ENCODE measurements at regions not wholly inside any gene's neighbourhood (a gene's known extent, or its start where the extent isn't known, plus 50 kb on each side); places are given as distances from the start of the nearest gene placed in this dataset.

- Histone ChIP-seq H3K27me3 (no peaks in the 10 kb centered on the region), H3K27ac (no peak overlapping the region), H3K4me3 (no peak overlapping the region), H3K9me3 (no peaks in the 10 kb centered on the region), H3K4me1 (no peaks in the 10 kb centered on the region), H3K36me3 (no peaks in the 10 kb centered on the region)
- DNase-seq (no peak), ATAC-seq (no peak)
- no peak for TF ChIP-seq CTCF (IDR thresholded peaks at IDR 0.05)
- intact Hi-C loops (cut with DNase I): no loop called here
Measured at GRCh38 chr11:103619480-103619879, 417.0 kb upstream of the DDI1 start.

GRCh38 chr11:103619938-103620337 lies 416.5 kb upstream of the DDI1 start:
- no peaks in the 10 kb centered on the region for H3K4me1 ChIP-seq
- no peak overlapping the region for H3K27ac ChIP-seq
- intact Hi-C loops (cut with DNase I): no loop called here
- H3K9me3 ChIP-seq: no peaks in the 10 kb centered on the region
- no peak for TF ChIP-seq CTCF (IDR thresholded peaks at IDR 0.05)
- DNase-seq: no peak
- no peak for ATAC-seq
- no peaks in the 10 kb centered on the region for H3K27me3 ChIP-seq
- no peak overlapping the region for H3K4me3 ChIP-seq
- H3K36me3 ChIP-seq: no peaks in the 10 kb centered on the region

- no peak for DNase-seq
- intact Hi-C loops (cut with DNase I): no loop called here
Measured at GRCh38 chr11:103622296-103622695, 414.1 kb upstream of the DDI1 start.

GRCh38 chr11:103623933-103624332 lies 412.5 kb upstream of the DDI1 start:
- Histone ChIP-seq H3K4me3 (no peak overlapping the region), H3K9me3 (no peaks in the 10 kb centered on the region), H3K27ac (no peak overlapping the region), H3K27me3 (no peaks in the 10 kb centered on the region), H3K36me3 (no peaks in the 10 kb centered on the region), H3K4me1 (no peaks in the 10 kb centered on the region)
- DNase-seq: no peak
- no peak for ATAC-seq
- intact Hi-C loops (cut with DNase I): no loop called here
- TF ChIP-seq CTCF (IDR thresholded peaks at IDR 0.05): no peak

More at GRCh38 chr11:103622296-103622695, 414.1 kb upstream of the DDI1 start:
- no peak for ATAC-seq
- H3K4me1 ChIP-seq: no peaks in the 10 kb centered on the region
- no peak overlapping the region for H3K4me3 ChIP-seq
- H3K27ac ChIP-seq: no peak overlapping the region
- no peak for TF ChIP-seq CTCF (IDR thresholded peaks at IDR 0.05)
- no peaks in the 10 kb centered on the region for H3K9me3 ChIP-seq
- no peaks in the 10 kb centered on the region for H3K27me3 ChIP-seq
- H3K36me3 ChIP-seq: no peaks in the 10 kb centered on the region

GRCh38 chr11:103624708-103625623 lies 411.5 kb upstream of the DDI1 start:
- ATAC-seq: peak; percentile 38

More at GRCh38 chr11:103624708-103625623, 411.5 kb upstream of the DDI1 start:
- intact Hi-C loops (cut with DNase I): no loop called here
- no peak for DNase-seq
- Histone ChIP-seq H3K36me3 (no peaks in the 10 kb centered on the region), H3K27ac (no peak overlapping the region), H3K27me3 (no peaks in the 10 kb centered on the region), H3K9me3 (no peaks in the 10 kb centered on the region), H3K4me1 (no peaks in the 10 kb centered on the region), H3K4me3 (no peak overlapping the region)
- TF ChIP-seq CTCF (IDR thresholded peaks at IDR 0.05): no peak
